ENCODE measurements at regions not wholly inside any gene's neighbourhood (a gene's known extent, or its start where the extent isn't known, plus 50 kb on each side); places are given as distances from the start of the nearest gene placed in this dataset.

DNA sequence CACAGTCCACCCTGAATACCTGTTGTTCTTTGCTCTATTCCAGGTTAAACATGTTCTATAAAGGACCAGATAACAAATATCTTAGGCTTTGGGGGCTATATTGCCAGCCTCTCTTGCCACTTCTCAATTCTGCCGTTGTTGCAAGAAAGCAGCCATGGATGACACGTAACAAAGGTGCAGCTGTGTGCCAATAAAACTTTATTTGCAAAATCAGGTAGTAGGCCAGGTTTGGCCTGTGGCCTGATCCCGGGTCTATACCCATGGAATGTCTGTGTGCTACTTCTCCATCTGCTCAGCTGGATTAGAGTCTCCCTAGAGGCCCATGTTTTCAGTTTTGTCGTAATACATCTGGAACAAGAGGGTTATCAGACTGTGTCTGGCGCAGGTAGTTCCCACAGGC is 175.3 kb upstream of the KCNG1 start:
- no peaks in the 10 kb centered on the region for H3K36me3 Mint-ChIP-seq

GRCh38 chr20:51196991-51197651 is 174.2 kb upstream of the KCNG1 start:
- no peak overlapping the region for H2AFZ ChIP-seq (replicated peaks)
- Mint-ChIP-seq H3K9me3 (no peaks in the 10 kb centered on the region), H3K4me1 (peaks cover 8% of the 10 kb centered on the region), H3K36me3 (no peaks in the 10 kb centered on the region), H3K4me3 (no peak overlapping the region), H3K27me3 (ENCODE audit: insufficient read depth, low read depth) (peaks cover 7% of the 10 kb centered on the region), H3K27ac (no peak overlapping the region)
- H4K20me1 ChIP-seq (ENCODE audit: low read depth), result no peaks in the 10 kb centered on the region
- H3K4me1 ChIP-seq, result no peaks in the 10 kb centered on the region
- H3K4me3 ChIP-seq, result no peak overlapping the region
- no peak for DNase-seq (ENCODE audit: low spot score)
- H3K27me3 ChIP-seq, result no peaks in the 10 kb centered on the region
- no peaks in the 10 kb centered on the region for H3K79me2 ChIP-seq (ENCODE audit: low read depth)
- H3F3A ChIP-seq (ENCODE audit: low read depth), result no peaks in the 10 kb centered on the region
- no peak for TF ChIP-seq EZH2phosphoT487 (IDR thresholded peaks at IDR 0.05)
- TF ChIP-seq EZH2 (IDR thresholded peaks at IDR 0.05), result no peak
- TF ChIP-seq, protein P1, sequence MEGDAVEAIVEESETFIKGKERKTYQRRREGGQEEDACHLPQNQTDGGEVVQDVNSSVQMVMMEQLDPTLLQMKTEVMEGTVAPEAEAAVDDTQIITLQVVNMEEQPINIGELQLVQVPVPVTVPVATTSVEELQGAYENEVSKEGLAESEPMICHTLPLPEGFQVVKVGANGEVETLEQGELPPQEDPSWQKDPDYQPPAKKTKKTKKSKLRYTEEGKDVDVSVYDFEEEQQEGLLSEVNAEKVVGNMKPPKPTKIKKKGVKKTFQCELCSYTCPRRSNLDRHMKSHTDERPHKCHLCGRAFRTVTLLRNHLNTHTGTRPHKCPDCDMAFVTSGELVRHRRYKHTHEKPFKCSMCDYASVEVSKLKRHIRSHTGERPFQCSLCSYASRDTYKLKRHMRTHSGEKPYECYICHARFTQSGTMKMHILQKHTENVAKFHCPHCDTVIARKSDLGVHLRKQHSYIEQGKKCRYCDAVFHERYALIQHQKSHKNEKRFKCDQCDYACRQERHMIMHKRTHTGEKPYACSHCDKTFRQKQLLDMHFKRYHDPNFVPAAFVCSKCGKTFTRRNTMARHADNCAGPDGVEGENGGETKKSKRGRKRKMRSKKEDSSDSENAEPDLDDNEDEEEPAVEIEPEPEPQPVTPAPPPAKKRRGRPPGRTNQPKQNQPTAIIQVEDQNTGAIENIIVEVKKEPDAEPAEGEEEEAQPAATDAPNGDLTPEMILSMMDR (IDR thresholded peaks at IDR 0.05), result no peak
- no peak overlapping the region for H3K9ac ChIP-seq
- H3K27ac ChIP-seq, result no peak overlapping the region
- no peak overlapping the region for H3K4me2 ChIP-seq
- no peaks in the 10 kb centered on the region for H3K36me3 ChIP-seq
- H3K9me3 ChIP-seq (ENCODE audit: low read depth), result no peaks in the 10 kb centered on the region

More for the DNA sequence above, 175.3 kb upstream of the KCNG1 start:
- no peaks in the 10 kb centered on the region for H3K79me2 ChIP-seq (ENCODE audit: low read depth)
- no peaks in the 10 kb centered on the region for H3K9me3 ChIP-seq (ENCODE audit: low read depth)
- peaks cover 7% of the 10 kb centered on the region for H3K27me3 Mint-ChIP-seq (ENCODE audit: insufficient read depth, low read depth)
- H3K27ac ChIP-seq, result no peak overlapping the region
- H3K27ac Mint-ChIP-seq, result no peak overlapping the region
- H3F3A ChIP-seq (ENCODE audit: low read depth), result no peaks in the 10 kb centered on the region
- H3K4me2 ChIP-seq, result no peak overlapping the region
- DNase-seq (ENCODE audit: low spot score), result no peak
- H3K4me1 Mint-ChIP-seq, result peaks cover 12% of the 10 kb centered on the region
- TF ChIP-seq EZH2 (IDR thresholded peaks at IDR 0.05) (no peak), EZH2phosphoT487 (IDR thresholded peaks at IDR 0.05) (no peak)
- TF ChIP-seq, protein P1 (IDR thresholded peaks at IDR 0.05), result no peak
- H2AFZ ChIP-seq (replicated peaks), result no peak overlapping the region
- H3K4me1 ChIP-seq, result no peaks in the 10 kb centered on the region
- H3K27me3 ChIP-seq, result no peaks in the 10 kb centered on the region
- H3K36me3 ChIP-seq, result no peaks in the 10 kb centered on the region
- H3K9me3 Mint-ChIP-seq, result no peaks in the 10 kb centered on the region
- H4K20me1 ChIP-seq (ENCODE audit: low read depth), result no peaks in the 10 kb centered on the region
- no peak overlapping the region for H3K4me3 Mint-ChIP-seq
- H3K9ac ChIP-seq, result no peak overlapping the region
- H3K4me3 ChIP-seq, result no peak overlapping the region

GRCh38 chr20:51195990-51196389 is 173.1 kb upstream of the KCNG1 start:
- H3K79me2 ChIP-seq (ENCODE audit: low read depth), result no peaks in the 10 kb centered on the region
- Mint-ChIP-seq H3K9me3 (no peaks in the 10 kb centered on the region), H3K4me1 (peaks cover 4% of the 10 kb centered on the region), H3K27ac (no peak overlapping the region), H3K27me3 (ENCODE audit: insufficient read depth, low read depth) (peaks cover 6% of the 10 kb centered on the region), H3K36me3 (no peaks in the 10 kb centered on the region), H3K4me3 (no peak overlapping the region)
- H3K4me1 ChIP-seq, result no peaks in the 10 kb centered on the region
- no peak overlapping the region for H3K9ac ChIP-seq
- H3K36me3 ChIP-seq, result no peaks in the 10 kb centered on the region
- H3K4me3 ChIP-seq, result no peak overlapping the region
- H3K4me2 ChIP-seq, result no peak overlapping the region
- TF ChIP-seq, protein P1 (IDR thresholded peaks at IDR 0.05), result no peak
- TF ChIP-seq EZH2phosphoT487 (IDR thresholded peaks at IDR 0.05) (no peak), EZH2 (IDR thresholded peaks at IDR 0.05) (no peak)
- no peaks in the 10 kb centered on the region for H3K9me3 ChIP-seq (ENCODE audit: low read depth)
- H3K27ac ChIP-seq, result no peak overlapping the region
- no peaks in the 10 kb centered on the region for H4K20me1 ChIP-seq (ENCODE audit: low read depth)
- H3F3A ChIP-seq (ENCODE audit: low read depth), result no peaks in the 10 kb centered on the region
- no peak overlapping the region for H2AFZ ChIP-seq (replicated peaks)
- no peak for DNase-seq (ENCODE audit: low spot score)
- H3K27me3 ChIP-seq, result no peaks in the 10 kb centered on the region
